SH-SY5Y (cell line): ENCODE measurements at regions not wholly inside any gene's neighbourhood (a gene's known extent, or its start where the extent isn't known, plus 50 kb on each side); places are given as distances from the start of the nearest gene placed in this dataset.

Experiments used
- GATA2 ChIP-seq: IDR thresholded peaks from 2 replicates; pipeline ENCODE4 v1.6.1; 2011; ENCODE audit warnings: mild to moderate bottlenecking, low read depth, low read length
- GATA3 ChIP-seq: IDR thresholded peaks from 2 replicates; pipeline ENCODE4 v1.6.1; 2011; ENCODE audit warnings: low read depth, mild to moderate bottlenecking, low read length, moderate library complexity

DNA sequence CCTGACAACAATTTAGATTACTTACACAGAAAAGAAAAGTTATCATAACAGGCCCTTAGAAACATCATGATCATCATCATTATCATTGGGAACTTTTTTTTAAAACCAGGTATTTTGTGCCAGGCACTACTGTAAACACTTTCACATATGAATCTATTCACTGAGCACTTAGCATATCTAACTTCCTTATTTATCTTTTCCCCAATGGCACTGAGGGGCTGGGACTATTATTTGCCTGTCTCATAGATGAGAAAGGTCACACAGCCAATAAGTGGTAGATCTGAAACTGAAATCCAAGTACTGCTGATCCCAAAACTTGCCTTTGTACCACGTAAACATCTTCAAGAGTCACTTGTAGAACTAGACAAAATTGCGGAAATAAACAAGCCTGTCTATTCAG lies 184.2 kb upstream of the RBPJ start:
- TF ChIP-seq GATA3 (no peak), GATA2 (no peak)
